ENCODE measurements at regions not wholly inside any gene's neighbourhood (a gene's known extent, or its start where the extent isn't known, plus 50 kb on each side); places are given as distances from the start of the nearest gene placed in this dataset.

DNA sequence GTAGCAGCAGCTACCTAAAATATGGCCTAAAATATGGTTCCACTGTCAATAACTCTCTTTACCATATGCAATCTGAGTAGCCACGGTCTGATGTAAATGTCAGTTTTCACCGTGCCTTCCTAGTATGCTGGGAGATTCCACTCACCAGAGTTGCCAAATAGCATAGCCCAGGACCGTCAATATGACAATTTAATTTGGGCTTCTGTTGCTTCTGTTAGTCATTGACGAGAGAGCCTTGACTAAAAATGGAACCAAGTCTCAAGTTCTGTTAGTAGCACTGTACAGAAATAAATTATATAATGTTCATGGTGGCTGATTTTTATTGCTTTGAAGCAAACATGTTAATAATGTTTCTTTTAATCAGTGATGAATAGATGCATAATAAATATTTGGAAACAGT lies 348.4 kb downstream of the BCAT1 start:
- no peaks in the 10 kb centered on the region for H3K79me2 ChIP-seq (ENCODE audit: insufficient read depth, low read length)
- H3F3A ChIP-seq (ENCODE audit: insufficient read depth), result no peaks in the 10 kb centered on the region
- no peak for TF ChIP-seq EZH2phosphoT487 (conservative IDR thresholded peaks at IDR 0.05; ENCODE audit: low read length)
- TF ChIP-seq, protein P1, sequence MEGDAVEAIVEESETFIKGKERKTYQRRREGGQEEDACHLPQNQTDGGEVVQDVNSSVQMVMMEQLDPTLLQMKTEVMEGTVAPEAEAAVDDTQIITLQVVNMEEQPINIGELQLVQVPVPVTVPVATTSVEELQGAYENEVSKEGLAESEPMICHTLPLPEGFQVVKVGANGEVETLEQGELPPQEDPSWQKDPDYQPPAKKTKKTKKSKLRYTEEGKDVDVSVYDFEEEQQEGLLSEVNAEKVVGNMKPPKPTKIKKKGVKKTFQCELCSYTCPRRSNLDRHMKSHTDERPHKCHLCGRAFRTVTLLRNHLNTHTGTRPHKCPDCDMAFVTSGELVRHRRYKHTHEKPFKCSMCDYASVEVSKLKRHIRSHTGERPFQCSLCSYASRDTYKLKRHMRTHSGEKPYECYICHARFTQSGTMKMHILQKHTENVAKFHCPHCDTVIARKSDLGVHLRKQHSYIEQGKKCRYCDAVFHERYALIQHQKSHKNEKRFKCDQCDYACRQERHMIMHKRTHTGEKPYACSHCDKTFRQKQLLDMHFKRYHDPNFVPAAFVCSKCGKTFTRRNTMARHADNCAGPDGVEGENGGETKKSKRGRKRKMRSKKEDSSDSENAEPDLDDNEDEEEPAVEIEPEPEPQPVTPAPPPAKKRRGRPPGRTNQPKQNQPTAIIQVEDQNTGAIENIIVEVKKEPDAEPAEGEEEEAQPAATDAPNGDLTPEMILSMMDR (IDR thresholded peaks at IDR 0.05; ENCODE audit: insufficient read depth, low read length, poor library complexity, severe bottlenecking), result no peak
- no peaks in the 10 kb centered on the region for H3K36me3 ChIP-seq (ENCODE audit: low read length)
- H2AFZ ChIP-seq (ENCODE audit: low read depth, low read length, severe bottlenecking), result no peak overlapping the region
- no peaks in the 10 kb centered on the region for H3K9me3 ChIP-seq (ENCODE audit: insufficient read depth, low read length)
- peak overlapping the region; percentile 41; the same call in 1 of the 2 replicates for H3K27ac ChIP-seq (ENCODE audit: low read depth, low read length)
- H3K9me2 ChIP-seq (replicated peaks; ENCODE audit: insufficient read depth, low read length), result no peaks in the 10 kb centered on the region
- H3K4me3 ChIP-seq (ENCODE audit: insufficient read depth, low read length, poor library complexity, severe bottlenecking), result no peak overlapping the region
- H4K20me1 ChIP-seq (ENCODE audit: low read depth, low read length), result no peaks in the 10 kb centered on the region
- peak overlapping the region; percentile 9 for H3K4me2 ChIP-seq (ENCODE audit: low read depth, low read length, poor library complexity, severe bottlenecking)
- no peak overlapping the region for H3K9ac ChIP-seq (ENCODE audit: low read length)
- H3K27me3 ChIP-seq (ENCODE audit: low read length), result no peaks in the 10 kb centered on the region

DNA sequence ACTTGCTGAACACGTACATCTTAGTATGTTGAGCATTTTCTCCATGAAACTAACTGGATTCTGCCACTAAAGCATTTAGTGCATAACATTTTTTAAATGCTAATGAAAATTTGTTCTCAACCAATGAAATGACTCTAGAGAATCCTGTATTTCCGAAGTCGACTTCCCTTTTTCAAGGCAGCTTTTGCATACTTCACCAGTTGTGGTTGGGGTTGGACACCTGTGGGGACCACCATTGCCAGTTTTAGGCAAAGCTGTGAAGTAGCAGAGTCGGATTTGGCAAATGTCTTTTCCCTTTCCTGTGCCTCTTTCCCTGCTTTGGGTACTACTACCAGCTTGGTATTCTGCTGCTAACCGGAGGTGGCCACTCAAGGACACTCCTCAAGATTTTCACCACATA lies 349.2 kb downstream of the BCAT1 start:
- H3K9me2 ChIP-seq (replicated peaks; ENCODE audit: insufficient read depth, low read length), result no peaks in the 10 kb centered on the region
- H3K27me3 ChIP-seq (ENCODE audit: low read length), result no peaks in the 10 kb centered on the region
- H3F3A ChIP-seq (ENCODE audit: insufficient read depth), result no peaks in the 10 kb centered on the region
- H3K79me2 ChIP-seq (ENCODE audit: insufficient read depth, low read length), result no peaks in the 10 kb centered on the region
- no peak overlapping the region for H3K4me3 ChIP-seq (ENCODE audit: insufficient read depth, low read length, poor library complexity, severe bottlenecking)
- H2AFZ ChIP-seq (ENCODE audit: low read depth, low read length, severe bottlenecking), result no peak overlapping the region
- no peaks in the 10 kb centered on the region for H3K9me3 ChIP-seq (ENCODE audit: insufficient read depth, low read length)
- H3K27ac ChIP-seq (ENCODE audit: low read depth, low read length), result peak overlapping the region; percentile 41; the same call in 1 of the 2 replicates
- no peak for TF ChIP-seq EZH2phosphoT487 (conservative IDR thresholded peaks at IDR 0.05; ENCODE audit: low read length)
- TF ChIP-seq, protein P1 (IDR thresholded peaks at IDR 0.05; ENCODE audit: insufficient read depth, low read length, poor library complexity, severe bottlenecking), result no peak
- H3K36me3 ChIP-seq (ENCODE audit: low read length), result no peaks in the 10 kb centered on the region
- H3K9ac ChIP-seq (ENCODE audit: low read length), result no peak overlapping the region
- no peak overlapping the region for H3K4me2 ChIP-seq (ENCODE audit: low read depth, low read length, poor library complexity, severe bottlenecking)
- H4K20me1 ChIP-seq (ENCODE audit: low read depth, low read length), result no peaks in the 10 kb centered on the region

DNA sequence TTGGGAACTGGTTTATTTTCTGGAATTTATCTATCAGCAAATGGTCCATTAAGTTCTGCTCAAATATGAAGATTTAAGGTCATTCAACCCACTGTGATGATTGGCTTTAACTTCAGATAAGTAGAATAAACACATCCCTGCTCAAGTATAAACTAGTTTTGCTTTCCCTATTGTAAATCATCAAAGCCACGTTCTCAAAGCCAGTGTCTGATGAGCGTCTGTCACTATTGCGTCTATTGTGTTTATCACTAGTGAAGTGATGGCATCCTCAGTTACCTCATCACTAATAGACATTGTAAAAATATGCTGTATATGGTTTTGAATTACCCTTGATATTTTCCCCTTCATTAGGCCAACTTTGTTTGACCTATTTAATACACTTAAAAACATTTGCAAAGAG lies 351.3 kb downstream of the BCAT1 start:
- Histone ChIP-seq H4K20me1 (ENCODE audit: low read depth, low read length) (no peaks in the 10 kb centered on the region), H3K9me3 (ENCODE audit: insufficient read depth, low read length) (no peaks in the 10 kb centered on the region), H3K36me3 (ENCODE audit: low read length) (no peaks in the 10 kb centered on the region), H3K79me2 (ENCODE audit: insufficient read depth, low read length) (no peaks in the 10 kb centered on the region), H2AFZ (ENCODE audit: low read depth, low read length, severe bottlenecking) (no peak overlapping the region), H3K4me3 (ENCODE audit: insufficient read depth, low read length, poor library complexity, severe bottlenecking) (no peak overlapping the region), H3K27ac (ENCODE audit: low read depth, low read length) (no peak overlapping the region), H3F3A (ENCODE audit: insufficient read depth) (no peaks in the 10 kb centered on the region), H3K4me2 (ENCODE audit: low read depth, low read length, poor library complexity, severe bottlenecking) (no peak overlapping the region), H3K27me3 (ENCODE audit: low read length) (no peaks in the 10 kb centered on the region), H3K9ac (ENCODE audit: low read length) (no peak overlapping the region), H3K9me2 (replicated peaks; ENCODE audit: insufficient read depth, low read length) (no peaks in the 10 kb centered on the region)
- TF ChIP-seq, protein P1 (IDR thresholded peaks at IDR 0.05; ENCODE audit: insufficient read depth, low read length, poor library complexity, severe bottlenecking), result no peak
- no peak for TF ChIP-seq EZH2phosphoT487 (conservative IDR thresholded peaks at IDR 0.05; ENCODE audit: low read length)
